Ectodermal cell (in vitro differentiated cells): ENCODE measurements at regions not wholly inside any gene's neighbourhood (a gene's known extent, or its start where the extent isn't known, plus 50 kb on each side); places are given as distances from the start of the nearest gene placed in this dataset.

Experiments used
- H3K27ac ChIP-seq: 2 replicates; pipeline ENCODE4 v1.7.0; 2013; ENCODE audit warnings: mild to moderate bottlenecking, low read depth, low read length; ENCODE audit not compliant: insufficient read depth, poor library complexity, severe bottlenecking
- H3K27me3 ChIP-seq: 2 replicates; pipeline ENCODE4 v1.7.0; 2013; ENCODE audit warnings: mild to moderate bottlenecking, low read length; ENCODE audit not compliant: insufficient read depth, control insufficient read depth, poor library complexity, severe bottlenecking
- H3K36me3 ChIP-seq: one replicate; pipeline ENCODE4 v1.7.0; 2013; ENCODE audit warnings: low read length; ENCODE audit not compliant: control insufficient read depth, insufficient read depth
- H3K4me1 ChIP-seq: one replicate; pipeline ENCODE4 v1.7.0; 2013; ENCODE audit warnings: low read length; ENCODE audit not compliant: control insufficient read depth, insufficient read depth
- H3K4me3 ChIP-seq: 2 replicates; pipeline ENCODE4 v1.7.0; 2013; ENCODE audit warnings: low read depth, low read length, control low read depth; ENCODE audit not compliant: insufficient read depth
- H3K9me3 ChIP-seq: 2 replicates; pipeline ENCODE4 v1.7.0; 2013; ENCODE audit warnings: mild to moderate bottlenecking, low read length, moderate library complexity; ENCODE audit not compliant: control insufficient read depth
- WGBS, 2 experiments: methylation state at CpG; one replicate each; pipeline ENCODE4 v1.1.7; 2013; ENCODE audit warnings: missing lambda C conversion rate in 2 of 2; 5-methylcytosine and 5-hydroxymethylcytosine counted together

- Histone ChIP-seq H3K4me3 (no peak overlapping the region), H3K4me1 (no peaks in the 10 kb centered on the region), H3K27ac (no peak overlapping the region), H3K9me3 (no peaks in the 10 kb centered on the region), H3K27me3 (no peaks in the 10 kb centered on the region), H3K36me3 (no peaks in the 10 kb centered on the region)
- WGBS, 2 experiments, result 100% methylated on average over 1 of the region's 2 CpGs
These were observed 412.6 kb downstream of the RAPGEF2 start for GRCh38 chr4:159515314-159516025.

GRCh38 chr4:159516556-159517140 lies 413.8 kb downstream of the RAPGEF2 start:
- Histone ChIP-seq H3K27ac (no peak overlapping the region), H3K9me3 (no peaks in the 10 kb centered on the region), H3K36me3 (no peaks in the 10 kb centered on the region), H3K4me3 (no peak overlapping the region), H3K4me1 (no peaks in the 10 kb centered on the region), H3K27me3 (no peaks in the 10 kb centered on the region)

- no peaks in the 10 kb centered on the region for H3K36me3 ChIP-seq
- H3K27ac ChIP-seq, result no peak overlapping the region
- WGBS, 2 experiments, result 91 to 92% methylated on average over 4 of the region's 4 CpGs
- H3K4me3 ChIP-seq, result no peak overlapping the region
- H3K27me3 ChIP-seq, result no peaks in the 10 kb centered on the region
- H3K9me3 ChIP-seq, result no peaks in the 10 kb centered on the region
- H3K4me1 ChIP-seq, result no peaks in the 10 kb centered on the region
These were observed 417.2 kb downstream of the RAPGEF2 start for GRCh38 chr4:159520074-159520473.

- Histone ChIP-seq H3K4me1 (no peaks in the 10 kb centered on the region), H3K9me3 (no peaks in the 10 kb centered on the region), H3K4me3 (no peak overlapping the region), H3K36me3 (no peaks in the 10 kb centered on the region), H3K27ac (no peak overlapping the region), H3K27me3 (no peaks in the 10 kb centered on the region)
- 92 to 94% methylated on average over 6 of the region's 6 CpGs for WGBS, 2 experiments
These were observed 423.3 kb downstream of the RAPGEF2 start for GRCh38 chr4:159526172-159526571.

GRCh38 chr4:159534655-159535054 lies 431.8 kb downstream of the RAPGEF2 start:
- 86 to 97% methylated on average over 1 of the region's 1 CpG for WGBS, 2 experiments
- H3K4me1 ChIP-seq, result peaks cover 8% of the 10 kb centered on the region
- H3K9me3 ChIP-seq, result peaks cover 3% of the 10 kb centered on the region
- no peak overlapping the region for H3K4me3 ChIP-seq
- H3K36me3 ChIP-seq, result no peaks in the 10 kb centered on the region
- no peaks in the 10 kb centered on the region for H3K27me3 ChIP-seq
- H3K27ac ChIP-seq, result no peak overlapping the region

- Histone ChIP-seq H3K4me1 (peaks cover 21% of the 10 kb centered on the region), H3K4me3 (no peak overlapping the region), H3K27ac (no peak overlapping the region), H3K36me3 (no peaks in the 10 kb centered on the region), H3K27me3 (no peaks in the 10 kb centered on the region), H3K9me3 (peaks cover 3% of the 10 kb centered on the region)
- 74 to 81% methylated on average over 7 to 8 of the region's 8 CpGs for WGBS, 2 experiments
These were observed 435.7 kb downstream of the RAPGEF2 start for GRCh38 chr4:159538556-159538955.

- Histone ChIP-seq H3K27ac (no peak overlapping the region), H3K4me3 (no peak overlapping the region), H3K4me1 (peaks cover 21% of the 10 kb centered on the region), H3K9me3 (peaks cover 3% of the 10 kb centered on the region), H3K36me3 (no peaks in the 10 kb centered on the region), H3K27me3 (no peaks in the 10 kb centered on the region)
These were observed 437.2 kb downstream of the RAPGEF2 start for GRCh38 chr4:159540038-159540437.

GRCh38 chr4:159540501-159540900 lies 437.6 kb downstream of the RAPGEF2 start:
- H3K4me1 ChIP-seq, result peaks cover 21% of the 10 kb centered on the region
- no peaks in the 10 kb centered on the region for H3K36me3 ChIP-seq
- peaks cover 3% of the 10 kb centered on the region for H3K9me3 ChIP-seq
- WGBS, 2 experiments, result 27 to 31% methylated on average over 4 of the region's 4 CpGs
- no peaks in the 10 kb centered on the region for H3K27me3 ChIP-seq
- H3K4me3 ChIP-seq, result no peak overlapping the region
- H3K27ac ChIP-seq, result peak overlapping the region; percentile 27

GRCh38 chr4:159541143-159541542 lies 438.3 kb downstream of the RAPGEF2 start:
- no peaks in the 10 kb centered on the region for H3K36me3 ChIP-seq
- H3K27ac ChIP-seq, result no peak overlapping the region
- no peaks in the 10 kb centered on the region for H3K27me3 ChIP-seq

GRCh38 chr4:159542296-159542695 lies 439.4 kb downstream of the RAPGEF2 start:
- no peaks in the 10 kb centered on the region for H3K9me3 ChIP-seq
- H3K4me1 ChIP-seq, result peaks cover 21% of the 10 kb centered on the region
- no peaks in the 10 kb centered on the region for H3K27me3 ChIP-seq
- no peak overlapping the region for H3K27ac ChIP-seq
- no peak overlapping the region for H3K4me3 ChIP-seq
- 83 to 100% methylated on average over 1 of the region's 1 CpG for WGBS, 2 experiments
- H3K36me3 ChIP-seq, result no peaks in the 10 kb centered on the region

More at GRCh38 chr4:159541143-159541542, 438.3 kb downstream of the RAPGEF2 start:
- peaks cover 21% of the 10 kb centered on the region for H3K4me1 ChIP-seq
- H3K4me3 ChIP-seq, result no peak overlapping the region
- H3K9me3 ChIP-seq, result peaks cover 3% of the 10 kb centered on the region
- WGBS, 2 experiments, result 93 to 95% methylated on average over 2 of the region's 2 CpGs
